HepG2 (cell line): ENCODE measurements at regions not wholly inside any gene's neighbourhood (a gene's known extent, or its start where the extent isn't known, plus 50 kb on each side); places are given as distances from the start of the nearest gene placed in this dataset.

Experiments
- ATAC-seq: fragments of 200-7000 bp; cut with Tn5 transposase; 3 replicates; pipeline ENCODE4 v1.9.1; 2020; ENCODE audit warnings: mild to moderate bottlenecking, moderate library complexity
- BruUV-seq: library from RNA; stranded (reverse); fragments of 400-500 nt; replicated peaks from 2 replicates; lab custom pipeline; 2021; lab: Mats Ljungman, UMichigan
- CTCF ChIA-PET: fragments of 300-600 bp; formaldehyde crosslinking; extraction: SDS; loops from one replicate; lab custom pipeline; 2021; ENCODE audit warnings: low total read pairs, inconsistent platforms, low intra/inter-chr PET ratio; lab: Yijun Ruan, JAX
- POLR2A ChIA-PET: fragments of 350-600 bp; sonication (Branson Sonifier 250); formaldehyde crosslinking; loops from one replicate; lab custom pipeline; 2020; ENCODE audit warnings: antibody characterized with exemption, inconsistent platforms; lab: Yijun Ruan, JAX
- DNase-seq: peaks from one replicate; pipeline ENCODE4 v3.0.0-alpha.2; 2015; ENCODE audit warnings: low spot score
- FAIRE-seq: peaks from 3 replicates; lab custom pipeline; 2011; peaks lifted over from hg19 to GRCh38; lab: Jason Lieb, UNC
- H2AFZ ChIP-seq: one replicate; pipeline ENCODE4 v1.6.1; 2011; ENCODE audit warnings: low read length, inconsistent platforms
- H3K27ac ChIP-seq: fragments of 300-600 bp; 3 replicates; pipeline ENCODE4 v1.8.0; 2011; ENCODE audit warnings: mixed run types, mild to moderate bottlenecking, mixed read lengths, low read length, inconsistent platforms; ENCODE audit not compliant: insufficient read depth; ENCODE audit errors: extremely low read length
- H3K27me3 ChIP-seq, 2 experiments: fragments of 200-600 bp in 1 of 2; 2 replicates in 1 of 2; 3 replicates in 1 of 2; pipeline versions ENCODE4 v1.6.0 to v1.8.0; 2011; ENCODE audit warnings: low read length in 2 of 2, mild to moderate bottlenecking in 2 of 2, moderate library complexity in 2 of 2, inconsistent platforms in 1 of 2; ENCODE audit not compliant: insufficient read depth in 2 of 2, control insufficient read depth in 1 of 2
- H3K36me3 ChIP-seq, 2 experiments: fragments of 200-600 bp in 1 of 2; replicated peaks in 1 of 2; 2 replicates in 1 of 2; 3 replicates in 1 of 2; pipeline versions ENCODE4 v1.5.1 to v1.8.0; 2011; ENCODE audit warnings: low read length in 2 of 2, inconsistent platforms in 1 of 2; ENCODE audit not compliant: insufficient read depth in 2 of 2, control insufficient read depth in 1 of 2
- H3K4me1 ChIP-seq: 2 replicates; pipeline ENCODE4 v1.5.1; 2012; ENCODE audit warnings: low read length, inconsistent platforms; ENCODE audit not compliant: insufficient read depth
- H3K4me2 ChIP-seq: 2 replicates; pipeline ENCODE4 v1.6.0; 2011; ENCODE audit warnings: low read depth, low read length, inconsistent platforms
- H3K4me3 ChIP-seq, 3 experiments: fragments of 200-600 bp in 1 of 3; sonication (generic), shearing (Covaris generic) in 1 of 3; replicated peaks in 1 of 3; 2 replicates each; pipeline ENCODE4 v1.5.1; 2011 to 2016; ENCODE audit warnings: low read length in 3 of 3, inconsistent platforms in 2 of 3, low read depth in 2 of 3, mild to moderate bottlenecking in 2 of 3, control low read depth in 1 of 3, mixed read lengths in 1 of 3; ENCODE audit not compliant: insufficient read depth in 1 of 3
- H3K79me2 ChIP-seq: one replicate; pipeline ENCODE4 v1.6.1; 2011; ENCODE audit warnings: low read length, inconsistent platforms; ENCODE audit not compliant: insufficient read depth
- H3K9ac ChIP-seq: 2 replicates; pipeline ENCODE4 v1.6.0; 2011; ENCODE audit warnings: mild to moderate bottlenecking, low read depth, low read length, inconsistent platforms; ENCODE audit not compliant: insufficient read depth
- H3K9me3 ChIP-seq: 2 replicates; pipeline ENCODE4 v1.5.1; 2012; ENCODE audit warnings: mild to moderate bottlenecking, low read length
- H4K20me1 ChIP-seq: 2 replicates; pipeline ENCODE4 v1.6.0; 2011; ENCODE audit warnings: inconsistent platforms, mild to moderate bottlenecking, low read length, moderate library complexity; ENCODE audit not compliant: insufficient read depth
- FOXC1 ChIP-seq: sonication (generic); formaldehyde crosslinking; IDR thresholded peaks from 2 replicates; pipeline ENCODE4 v1.8.0; 2022; ENCODE audit warnings: mild to moderate bottlenecking, missing genetic modification reagents, borderline replicate concordance
- GATAD2A ChIP-seq: IDR thresholded peaks from 2 replicates; pipeline ENCODE4 v1.6.1; 2016
- HDAC1 ChIP-seq: sonication (generic); formaldehyde crosslinking; IDR thresholded peaks from 2 replicates; pipeline ENCODE4 v1.5.1; 2020; ENCODE audit warnings: mild to moderate bottlenecking, missing genetic modification reagents
- HNF4A ChIP-seq: sonication (generic); formaldehyde crosslinking; IDR thresholded peaks from 2 replicates; pipeline ENCODE4 v1.4.0; 2020; ENCODE audit warnings: missing genetic modification reagents
- ISL2 ChIP-seq: sonication (generic); formaldehyde crosslinking; IDR thresholded peaks from 2 replicates; pipeline ENCODE4 v1.5.0; 2020; ENCODE audit warnings: missing genetic modification reagents
- KDM1A ChIP-seq: IDR thresholded peaks from 2 replicates; pipeline ENCODE4 v1.6.1; 2016; ENCODE audit warnings: missing compliant biosample characterization
- MED13 ChIP-seq: sonication (generic); formaldehyde crosslinking; IDR thresholded peaks from 2 replicates; pipeline ENCODE4 v1.5.0; 2020; ENCODE audit warnings: missing genetic modification reagents
- NFRKB ChIP-seq: fragments of 450-650 bp; IDR thresholded peaks from 2 replicates; pipeline ENCODE4 v1.6.1; 2017
- NR2C2 ChIP-seq: sonication (generic); formaldehyde crosslinking; IDR thresholded peaks from 2 replicates; pipeline ENCODE4 v1.4.0; 2020; ENCODE audit warnings: missing genetic modification reagents, mild to moderate bottlenecking, moderate library complexity, borderline replicate concordance
- RELA ChIP-seq: sonication (generic); formaldehyde crosslinking; IDR thresholded peaks from 2 replicates; pipeline ENCODE4 v1.4.0; 2020; ENCODE audit warnings: missing genetic modification reagents
- ZBTB33 ChIP-seq: sonication (generic); formaldehyde crosslinking; IDR thresholded peaks from 2 replicates; pipeline ENCODE4 v1.4.0; 2020; ENCODE audit warnings: missing genetic modification reagents
- ZFP36L2 ChIP-seq: sonication (generic); formaldehyde crosslinking; IDR thresholded peaks from 2 replicates; pipeline ENCODE4 v1.4.0; 2020; ENCODE audit warnings: missing genetic modification reagents
- ZNF10 ChIP-seq: sonication (generic); formaldehyde crosslinking; IDR thresholded peaks from 2 replicates; pipeline ENCODE4 v1.4.0; 2020; ENCODE audit warnings: mild to moderate bottlenecking, low read depth, missing genetic modification reagents, borderline replicate concordance
- ZNF101 ChIP-seq: sonication (generic); formaldehyde crosslinking; IDR thresholded peaks from 2 replicates; pipeline ENCODE4 v1.4.0; 2020; ENCODE audit warnings: mild to moderate bottlenecking, low read depth, missing genetic modification reagents, borderline replicate concordance
- ZNF17 ChIP-seq: sonication (generic); formaldehyde crosslinking; IDR thresholded peaks from 2 replicates; pipeline ENCODE4 v1.5.0; 2020; ENCODE audit warnings: mild to moderate bottlenecking, missing genetic modification reagents
- ZNF224 ChIP-seq: sonication (generic); formaldehyde crosslinking; IDR thresholded peaks from 2 replicates; pipeline ENCODE4 v1.5.0; 2020; ENCODE audit warnings: mild to moderate bottlenecking, missing genetic modification reagents
- ZNF335 ChIP-seq: sonication (generic); formaldehyde crosslinking; IDR thresholded peaks from 2 replicates; pipeline ENCODE4 v1.4.0; 2020; ENCODE audit warnings: missing genetic modification reagents
- ZNF468 ChIP-seq: sonication (generic); formaldehyde crosslinking; IDR thresholded peaks from 2 replicates; pipeline ENCODE4 v1.8.0; 2022; ENCODE audit warnings: mild to moderate bottlenecking, moderate library complexity, missing genetic modification reagents
- ZNF577 ChIP-seq: sonication (generic); formaldehyde crosslinking; IDR thresholded peaks from 2 replicates; pipeline ENCODE4 v1.4.0; 2020; ENCODE audit warnings: mild to moderate bottlenecking, low read depth, missing genetic modification reagents, borderline replicate concordance
- ZNF670 ChIP-seq: sonication (generic); formaldehyde crosslinking; IDR thresholded peaks from 2 replicates; pipeline ENCODE4 v1.8.0; 2022; ENCODE audit warnings: mild to moderate bottlenecking, missing genetic modification reagents, borderline replicate concordance
- ZNF737 ChIP-seq: sonication (generic); formaldehyde crosslinking; IDR thresholded peaks from 2 replicates; pipeline ENCODE4 v1.5.0; 2020; ENCODE audit warnings: missing genetic modification reagents, mild to moderate bottlenecking, borderline replicate concordance
- ZNF839 ChIP-seq: sonication (generic); formaldehyde crosslinking; IDR thresholded peaks from 2 replicates; pipeline ENCODE4 v1.4.0; 2020; ENCODE audit warnings: missing genetic modification reagents, mild to moderate bottlenecking, borderline replicate concordance
- ZNF850 ChIP-seq: sonication (generic); formaldehyde crosslinking; conservative IDR thresholded peaks from 2 replicates; pipeline ENCODE4 v1.9.0; 2021; ENCODE audit warnings: mild to moderate bottlenecking, missing genetic modification reagents
- WGBS: methylation state at CpG from one replicate; pipeline ENCODE4 v1.1.6; 2017; ENCODE audit warnings: low lambda C conversion rate; 5-methylcytosine and 5-hydroxymethylcytosine counted together
- in situ Hi-C: cut with HindIII; loops from 2 replicates; pipeline ENCODE4 v1.10.0; 2017; ENCODE audit warnings: low pct_unique_long_range_greater_than_20kb; ENCODE audit not compliant: extremely low pct_ligation_motif_present
- intact Hi-C: fragments of 100-400 bp; cut with micrococcal nuclease; formaldehyde crosslinking; loops from one replicate; pipeline ENCODE4 v1.10.0; 2022; ENCODE audit not compliant: unreplicated experiment
- TF ChIP-seq, protein P1 (sequence below): sonication (generic); formaldehyde crosslinking; IDR thresholded peaks from 2 replicates; pipeline ENCODE4 v1.5.1; 2020; ENCODE audit warnings: mild to moderate bottlenecking, moderate library complexity, missing genetic modification reagents
- TF ChIP-seq, protein P2 (sequence below): sonication (generic); formaldehyde crosslinking; IDR thresholded peaks from 2 replicates; pipeline ENCODE4 v1.4.0; 2020; ENCODE audit warnings: low read depth, mild to moderate bottlenecking, missing genetic modification reagents

GRCh38 chrX:120746153-120746552 lies 116.3 kb upstream of the C1GALT1C1 start:
- in situ Hi-C loops: no loop called here
- TF ChIP-seq ZBTB33 (CRISPR knock-in tag) (no peak), FOXC1 (no peak), NFRKB (no peak), ZNF839 (CRISPR knock-in tag) (no peak), RELA (CRISPR knock-in tag) (no peak), ISL2 (CRISPR knock-in tag) (0 out of 2 replicates have a peak, but pooled peaks have one; percentile 34), ZNF670 (no peak), ZNF10 (no peak), NR2C2 (no peak), HDAC1 (CRISPR knock-in tag) (no peak), ZNF468 (CRISPR knock-in tag) (no peak), ZNF101 (CRISPR knock-in tag) (no peak), ZNF335 (CRISPR knock-in tag) (no peak), HNF4A (CRISPR knock-in tag) (peak; percentile 68), MED13 (CRISPR knock-in tag) (no peak), ZNF577 (CRISPR knock-in tag) (no peak), KDM1A (CRISPR knock-in tag) (no peak), ZNF850 (CRISPR knock-in tag) (no peak), GATAD2A (CRISPR knock-in tag) (peak; percentile 65), ZNF17 (CRISPR knock-in tag) (no peak), ZNF737 (CRISPR knock-in tag) (no peak), ZNF224 (CRISPR knock-in tag) (no peak), ZFP36L2 (CRISPR knock-in tag) (no peak)
- TF ChIP-seq, protein P1, sequence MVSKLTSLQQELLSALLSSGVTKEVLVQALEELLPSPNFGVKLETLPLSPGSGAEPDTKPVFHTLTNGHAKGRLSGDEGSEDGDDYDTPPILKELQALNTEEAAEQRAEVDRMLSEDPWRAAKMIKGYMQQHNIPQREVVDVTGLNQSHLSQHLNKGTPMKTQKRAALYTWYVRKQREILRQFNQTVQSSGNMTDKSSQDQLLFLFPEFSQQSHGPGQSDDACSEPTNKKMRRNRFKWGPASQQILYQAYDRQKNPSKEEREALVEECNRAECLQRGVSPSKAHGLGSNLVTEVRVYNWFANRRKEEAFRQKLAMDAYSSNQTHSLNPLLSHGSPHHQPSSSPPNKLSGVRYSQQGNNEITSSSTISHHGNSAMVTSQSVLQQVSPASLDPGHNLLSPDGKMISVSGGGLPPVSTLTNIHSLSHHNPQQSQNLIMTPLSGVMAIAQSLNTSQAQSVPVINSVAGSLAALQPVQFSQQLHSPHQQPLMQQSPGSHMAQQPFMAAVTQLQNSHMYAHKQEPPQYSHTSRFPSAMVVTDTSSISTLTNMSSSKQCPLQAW (CRISPR knock-in tag): no peak
- TF ChIP-seq, protein P2, sequence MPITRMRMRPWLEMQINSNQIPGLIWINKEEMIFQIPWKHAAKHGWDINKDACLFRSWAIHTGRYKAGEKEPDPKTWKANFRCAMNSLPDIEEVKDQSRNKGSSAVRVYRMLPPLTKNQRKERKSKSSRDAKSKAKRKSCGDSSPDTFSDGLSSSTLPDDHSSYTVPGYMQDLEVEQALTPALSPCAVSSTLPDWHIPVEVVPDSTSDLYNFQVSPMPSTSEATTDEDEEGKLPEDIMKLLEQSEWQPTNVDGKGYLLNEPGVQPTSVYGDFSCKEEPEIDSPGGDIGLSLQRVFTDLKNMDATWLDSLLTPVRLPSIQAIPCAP (CRISPR knock-in tag): no peak

More at GRCh38 chrX:120746153-120746552, 116.3 kb upstream of the C1GALT1C1 start:
- Histone ChIP-seq H4K20me1 (no peaks in the 10 kb centered on the region), H3K4me1 (peaks cover 62% of the 10 kb centered on the region), H3K79me2 (no peaks in the 10 kb centered on the region), H3K27ac (peak overlapping the region; percentile 64), H3K36me3 (no peaks in the 10 kb centered on the region), H3K9me3 (no peaks in the 10 kb centered on the region), H3K27me3 (no peaks in the 10 kb centered on the region), H3K4me2 (peak overlapping the region; percentile 45), H3K4me3 (no peak overlapping the region; a peak in 1 of 6 replicates), H3K9ac (no peak overlapping the region), H2AFZ (no peak overlapping the region)
- ATAC-seq: peak; percentile 85
- FAIRE-seq: peak; percentile 87
- POLR2A ChIA-PET: interaction anchor here (1.1 to 1.4 kb wide), 2 partner anchors 9 to 260 kb away, joined by 3 to 6 read pairs; no protein-coding TSS in a partner anchor
- 0% methylated on average over 2 of the region's 2 CpGs for WGBS
- CTCF ChIA-PET: no interaction called here
- BruUV-seq: no TSS peak
- peak; percentile 77 for DNase-seq
- intact Hi-C loops: no loop called here
